GM18520 (cell line): ENCODE measurements at regions not wholly inside any gene's neighbourhood (a gene's known extent, or its start where the extent isn't known, plus 50 kb on each side); places are given as distances from the start of the nearest gene placed in this dataset.

Source experiments
- ATAC-seq: cut with Tn5 transposase; IDR thresholded peaks from one replicate; pipeline ENCODE4 v1.9.1; 2021; ENCODE audit not compliant: unreplicated experiment

DNA sequence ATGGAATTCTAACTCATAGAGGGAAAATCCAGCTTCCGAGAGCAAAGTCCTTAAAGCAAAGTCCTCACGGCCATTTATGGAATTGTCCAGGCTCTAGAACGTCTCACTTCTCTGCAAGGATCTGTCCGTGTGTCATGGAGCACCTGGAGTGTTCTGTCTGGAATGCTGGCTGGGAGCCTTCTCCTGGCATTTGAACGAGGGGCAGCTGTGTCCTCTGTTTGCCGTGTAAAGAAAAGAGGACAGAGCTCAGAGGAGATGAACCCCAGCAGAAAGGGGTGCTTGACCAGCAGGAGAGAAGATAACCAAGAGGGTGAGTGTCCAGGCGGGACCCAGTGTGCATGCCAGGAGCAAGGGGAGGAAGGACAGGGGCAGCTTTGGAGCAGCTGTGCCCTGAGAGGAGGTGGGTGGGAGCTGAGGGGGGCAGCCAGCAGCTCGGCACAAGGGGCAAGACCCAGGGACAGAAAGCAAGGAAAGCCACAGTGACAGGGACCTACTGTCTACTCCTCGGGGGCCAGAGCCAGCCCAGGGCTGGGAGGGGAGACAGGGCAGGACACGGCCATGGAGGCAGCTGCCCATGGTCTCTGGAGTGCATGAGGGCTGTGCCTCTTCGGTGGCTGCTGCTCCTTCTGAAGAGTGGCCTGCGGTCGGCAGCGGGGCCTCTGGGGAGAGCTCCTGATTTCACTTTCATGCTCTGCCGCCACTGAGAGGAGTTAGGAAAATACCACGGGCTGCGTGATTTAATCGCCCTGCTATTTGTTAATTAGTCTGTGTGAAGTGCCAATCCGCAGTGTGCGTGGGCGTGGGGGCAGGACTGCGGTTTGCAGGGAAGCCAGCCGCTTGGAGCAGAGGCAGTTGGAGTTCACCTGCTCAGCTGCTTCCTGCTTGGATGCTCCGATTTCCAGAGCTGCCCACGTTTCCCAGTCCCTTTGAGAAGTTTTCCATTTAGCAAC lies 149.3 kb upstream of the SHH start:
- ATAC-seq = no peak

DNA sequence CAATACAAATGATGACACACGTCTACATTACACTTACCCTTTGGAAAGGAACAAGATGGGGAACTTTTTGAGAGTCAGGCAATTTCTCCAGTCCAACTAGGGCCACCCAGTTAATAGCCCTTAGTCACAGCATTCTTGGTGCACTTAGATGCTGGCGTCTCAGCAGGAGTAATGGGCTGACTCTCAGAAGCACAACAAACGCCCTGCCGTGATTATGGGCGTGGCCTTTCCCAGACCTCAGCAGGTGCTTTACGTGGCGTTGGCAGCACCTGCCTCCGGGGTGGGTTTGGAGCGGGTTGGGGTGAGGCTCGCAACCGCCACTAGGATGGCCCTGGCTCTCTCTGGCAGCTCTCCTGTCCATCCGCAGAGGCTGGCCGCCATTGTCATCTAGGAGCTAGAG lies 147.6 kb upstream of the SHH start:
- ATAC-seq = no peak

DNA sequence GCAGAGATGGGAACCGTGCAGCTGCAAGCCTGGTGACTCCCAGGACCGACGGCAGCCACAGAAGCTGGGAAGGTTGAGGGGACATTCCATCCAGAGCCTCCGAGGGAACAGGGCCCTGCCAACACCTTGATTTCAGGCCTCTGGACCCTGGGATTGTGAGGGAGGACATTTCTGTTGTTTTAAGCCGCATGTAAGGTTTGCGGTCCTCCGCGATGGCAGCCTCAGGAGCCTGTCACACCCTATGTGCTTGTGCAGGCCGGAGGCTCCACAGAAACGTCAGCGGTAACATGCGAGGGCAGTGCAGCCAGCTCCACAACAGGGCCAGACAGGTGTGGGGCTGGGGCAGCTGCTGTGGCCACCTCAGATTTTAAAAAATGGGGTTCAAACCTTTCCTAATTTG lies 144.7 kb upstream of the SHH start:
- no peak for ATAC-seq

DNA sequence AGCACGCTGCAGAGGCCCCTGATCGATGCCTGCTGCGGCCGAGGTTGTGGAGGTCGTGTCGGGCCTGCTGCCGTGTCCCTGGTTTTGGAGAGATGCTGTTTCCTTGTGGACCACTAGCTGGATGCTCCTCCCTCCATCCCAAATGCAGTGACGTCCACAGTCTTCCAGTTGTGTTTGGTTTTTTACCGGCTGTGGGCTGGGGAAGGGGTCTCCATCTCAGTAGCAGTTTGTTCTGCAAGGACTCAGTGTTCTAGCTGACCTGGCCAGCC lies 143.0 kb upstream of the SHH start:
- ATAC-seq = no peak

- no peak for ATAC-seq
Observed at GRCh38 chr7:155954550-155955366, 142.5 kb upstream of the SHH start.

- ATAC-seq = no peak
Observed at GRCh38 chr7:155953781-155954549, 141.7 kb upstream of the SHH start.

GRCh38 chr7:155953501-155953778 lies 141.2 kb upstream of the SHH start:
- no peak for ATAC-seq

DNA sequence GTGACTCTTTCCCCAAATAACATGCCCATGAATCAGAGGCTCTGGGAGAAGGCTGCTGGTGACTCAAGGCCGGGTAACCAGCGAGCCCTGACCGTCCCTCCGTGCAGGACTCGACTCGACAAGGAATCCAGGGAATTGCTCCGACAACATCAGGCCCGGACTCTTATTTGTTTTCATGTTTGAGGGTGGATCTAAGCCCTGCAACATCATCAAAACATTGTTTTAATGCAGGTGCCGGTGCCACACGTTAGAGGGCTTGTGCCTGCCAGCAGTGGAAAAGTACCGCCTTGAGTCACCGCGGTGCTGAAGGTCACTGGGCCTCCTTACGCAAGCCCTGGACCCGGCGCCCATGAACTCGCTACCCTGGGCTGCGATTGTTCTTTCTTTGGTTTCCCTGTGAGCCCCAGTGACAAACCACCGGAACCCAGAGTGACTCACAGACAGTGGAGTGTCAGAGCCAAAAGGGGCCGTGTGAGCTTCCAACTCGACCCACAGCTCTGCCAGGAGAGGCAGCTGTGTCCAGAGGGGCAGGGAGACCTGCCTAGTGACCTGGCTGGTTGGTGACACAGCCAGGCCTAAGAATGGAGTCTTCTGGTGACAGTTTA lies 139.4 kb upstream of the SHH start:
- ATAC-seq = no peak

DNA sequence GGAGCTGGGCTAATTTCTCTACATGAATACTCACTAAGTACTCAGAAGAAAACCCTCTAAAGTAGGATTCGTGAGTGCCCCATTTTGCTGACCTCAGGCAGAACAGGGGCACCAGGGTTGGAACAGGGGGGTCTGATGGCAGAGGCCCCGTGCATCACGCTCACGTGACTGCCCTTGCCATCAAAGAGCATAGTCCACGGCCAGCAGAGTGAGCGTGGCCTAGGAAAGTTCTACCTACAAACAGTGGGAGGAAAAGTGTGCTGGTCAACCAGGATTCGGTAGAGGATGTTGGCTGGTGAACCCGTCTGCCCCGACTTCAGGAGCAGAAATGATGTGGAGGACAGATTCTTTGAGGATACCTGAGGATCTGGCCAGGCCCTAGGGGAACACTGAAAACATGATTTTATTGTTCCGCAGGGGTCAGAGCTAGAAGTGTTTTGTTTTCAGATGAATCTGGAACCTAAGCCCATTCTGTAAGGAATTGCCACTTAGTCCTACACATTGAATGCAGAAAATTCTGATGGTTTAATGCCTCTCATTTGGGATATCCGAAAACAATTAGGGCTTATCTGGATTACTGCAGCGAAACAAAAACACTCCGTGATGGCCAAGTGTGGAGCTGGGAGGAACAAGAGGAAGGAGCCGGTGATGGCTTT lies 138.8 kb upstream of the SHH start:
- no peak for ATAC-seq

DNA sequence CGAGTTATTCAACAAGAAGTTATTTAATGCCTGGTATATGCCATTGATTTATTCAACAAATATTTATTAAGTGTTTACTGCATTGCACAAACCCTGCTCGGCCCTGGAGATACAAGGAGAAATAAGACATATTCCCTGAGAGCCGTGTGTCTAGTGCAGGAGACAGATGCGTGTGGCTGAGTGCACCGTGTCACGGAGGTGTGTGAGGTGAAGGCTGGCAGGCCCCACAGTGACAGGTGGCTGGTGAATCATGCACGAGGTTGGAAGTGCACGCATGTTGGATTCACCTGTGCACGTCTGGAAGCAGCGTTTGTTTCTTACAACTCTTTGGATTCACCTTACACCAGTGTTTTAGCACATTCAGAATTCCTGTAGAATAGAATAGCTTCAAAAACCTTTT lies 136.6 kb upstream of the SHH start:
- ATAC-seq = no peak

DNA sequence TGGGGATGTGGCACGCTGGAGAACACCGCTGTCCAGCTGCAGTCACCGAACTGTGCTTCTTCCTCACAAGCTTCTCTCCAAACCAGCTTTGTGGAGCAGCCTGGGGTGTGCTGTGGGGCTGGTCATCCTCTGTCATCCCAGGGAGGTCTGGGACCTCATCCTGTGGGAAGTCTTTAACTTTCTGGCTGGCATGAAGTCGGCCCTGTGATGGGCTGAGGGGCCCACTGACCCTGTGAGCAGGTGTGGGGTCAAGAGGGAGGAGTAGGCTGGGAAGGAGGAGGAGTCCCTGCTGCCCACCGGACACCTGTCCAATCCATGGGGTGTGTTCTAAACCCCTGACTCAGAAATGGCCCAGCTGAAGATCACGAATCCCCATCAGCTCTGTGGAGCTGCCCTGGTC lies 136.2 kb upstream of the SHH start:
- ATAC-seq = no peak

DNA sequence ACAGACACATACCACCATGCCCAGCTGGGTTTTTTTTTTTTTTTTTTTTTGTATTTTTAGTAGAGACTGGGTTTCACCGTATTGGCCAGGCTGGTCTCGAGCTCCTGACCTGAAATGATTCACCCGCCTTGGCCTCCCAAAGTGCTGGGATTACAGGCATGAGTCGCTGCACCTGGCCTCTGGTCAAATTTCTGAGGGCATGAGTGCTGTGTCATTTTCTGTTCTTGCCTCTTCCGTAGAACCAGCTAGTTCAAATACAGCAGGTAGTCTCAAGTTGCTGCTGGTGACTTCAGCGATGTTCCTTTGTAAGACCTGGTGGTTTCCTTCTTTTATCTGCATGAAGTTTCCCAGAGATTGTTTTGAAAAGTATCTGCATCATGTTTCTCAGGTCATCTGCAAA lies 134.8 kb upstream of the SHH start:
- no peak for ATAC-seq

DNA sequence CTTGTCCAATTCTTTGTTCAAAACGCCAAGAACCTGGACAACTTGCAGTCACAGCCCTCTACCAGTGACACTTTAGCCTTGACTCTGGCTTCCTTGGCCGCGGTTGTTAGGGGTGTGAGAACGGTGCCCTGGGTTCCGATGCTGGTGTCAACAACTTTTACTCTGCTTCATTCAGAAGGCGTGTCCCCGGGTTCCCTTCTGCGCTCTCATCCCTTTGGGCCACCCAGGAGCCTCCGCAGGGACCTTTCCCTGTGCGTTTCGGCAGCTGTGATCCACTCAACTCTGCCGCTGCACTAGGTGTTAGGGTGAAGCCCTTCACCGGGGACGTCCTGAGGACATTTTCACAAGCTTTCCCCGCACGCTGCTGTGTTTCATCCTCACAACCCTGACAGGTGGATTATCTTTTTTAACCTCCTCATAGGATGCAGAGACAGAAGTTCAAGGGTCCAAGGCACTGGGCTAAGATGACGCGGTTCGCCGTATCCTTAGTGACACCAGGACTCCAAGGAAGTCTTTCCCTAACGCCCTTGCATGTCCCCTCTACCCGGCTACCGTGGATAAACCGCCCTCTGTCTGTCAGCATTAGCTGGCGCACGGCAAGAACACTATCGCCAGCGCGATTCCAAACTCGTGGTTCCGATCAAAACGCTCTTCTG lies 133.5 kb upstream of the SHH start:
- ATAC-seq = no peak

GRCh38 chr7:155944901-155945300 lies 132.6 kb upstream of the SHH start:
- no peak for ATAC-seq

DNA sequence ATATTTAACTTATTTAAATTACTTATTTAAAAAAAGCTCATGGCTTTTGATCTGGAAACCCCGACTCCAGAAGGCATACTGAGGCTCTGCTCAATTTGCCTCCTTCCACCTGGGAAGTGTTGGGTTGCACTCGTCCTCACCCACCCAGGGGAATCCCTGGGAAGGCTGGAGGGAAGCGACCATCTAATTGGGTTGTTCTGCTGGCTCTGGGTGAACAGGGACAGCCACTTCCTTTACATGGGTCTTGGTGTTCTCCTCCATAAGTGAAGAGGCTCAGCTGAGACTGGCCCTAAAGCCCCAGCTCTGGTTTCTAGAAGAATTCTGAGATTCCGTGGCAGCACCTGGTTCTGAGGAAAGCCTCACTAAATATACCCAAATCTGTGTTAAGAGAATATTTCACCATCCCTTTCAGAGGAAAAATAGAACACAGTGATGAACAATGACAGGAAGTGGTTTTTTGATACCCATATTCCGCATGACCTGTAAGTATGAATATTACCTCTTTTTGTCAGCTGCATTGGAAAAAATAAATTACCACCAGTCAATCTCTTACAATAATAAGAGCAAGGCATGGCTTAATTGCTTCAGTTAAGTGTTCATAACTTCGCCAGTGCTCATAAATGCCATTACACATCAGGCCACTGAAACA lies 131.1 kb upstream of the SHH start:
- ATAC-seq = no peak

GRCh38 chr7:155942226-155942950 lies 130.1 kb upstream of the SHH start:
- ATAC-seq = no peak

DNA sequence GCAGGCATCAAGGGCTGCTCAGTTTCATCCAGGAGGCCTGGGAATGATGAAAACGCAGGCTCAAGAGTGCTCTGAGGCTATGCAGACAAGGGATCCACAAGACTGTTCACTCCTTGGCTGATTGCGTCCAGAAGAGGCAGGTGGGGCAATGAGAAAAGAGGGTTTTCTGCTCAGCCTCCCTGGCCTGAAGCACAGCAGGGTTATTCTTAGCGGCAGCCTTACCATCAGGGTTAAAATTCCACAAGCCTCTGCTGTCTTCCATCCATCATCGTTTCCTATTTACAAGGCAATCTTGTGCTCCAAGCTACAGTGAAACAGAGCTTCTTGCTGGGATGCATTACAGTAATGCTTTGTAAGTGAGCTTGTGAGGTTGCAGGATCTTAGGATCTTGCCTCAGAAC lies 129.4 kb upstream of the SHH start:
- no peak for ATAC-seq

- ATAC-seq = no peak
Observed at GRCh38 chr7:155939350-155939749, 127.1 kb upstream of the SHH start.

- no peak for ATAC-seq
Observed at GRCh38 chr7:155938129-155938528, 125.9 kb upstream of the SHH start.
